Suprapubic skin (tissue), 3 donors: ENCODE measurements at regions not wholly inside any gene's neighbourhood (a gene's known extent, or its start where the extent isn't known, plus 50 kb on each side); places are given as distances from the start of the nearest gene placed in this dataset.

Experiments
- CTCF ChIP-seq, 2 donors: fragments of 200-600 bp in 1 of 2; fragments of 450-650 bp in 1 of 2; sonication (generic) in 1 of 2; IDR thresholded peaks; one replicate each; pipeline ENCODE4 v1.5.1; 2016 to 2019; ENCODE audit warnings: antibody characterized with exemption in 2 of 2, mild to moderate bottlenecking in 1 of 2, moderate library complexity in 1 of 2
- POLR2A ChIP-seq, 2 donors: fragments of 450-650 bp; IDR thresholded peaks; one replicate each; pipeline ENCODE4 v1.6.1; 2017; ENCODE audit warnings: antibody characterized with exemption in 2 of 2, mild to moderate bottlenecking in 2 of 2, moderate library complexity in 2 of 2

- TF ChIP-seq CTCF (IDR thresholded peaks at IDR 0.05) (no peak), POLR2A (IDR thresholded peaks at IDR 0.05) (no peak)
These were observed 234.4 kb upstream of the RGPD4 start for GRCh38 chr2:107592280-107592624.
